ENCODE measurements at regions not wholly inside any gene's neighbourhood (a gene's known extent, or its start where the extent isn't known, plus 50 kb on each side); places are given as distances from the start of the nearest gene placed in this dataset.
A peak's percentile ranks its signal among the peaks of the same experiment; 100 is the strongest.

DNA sequence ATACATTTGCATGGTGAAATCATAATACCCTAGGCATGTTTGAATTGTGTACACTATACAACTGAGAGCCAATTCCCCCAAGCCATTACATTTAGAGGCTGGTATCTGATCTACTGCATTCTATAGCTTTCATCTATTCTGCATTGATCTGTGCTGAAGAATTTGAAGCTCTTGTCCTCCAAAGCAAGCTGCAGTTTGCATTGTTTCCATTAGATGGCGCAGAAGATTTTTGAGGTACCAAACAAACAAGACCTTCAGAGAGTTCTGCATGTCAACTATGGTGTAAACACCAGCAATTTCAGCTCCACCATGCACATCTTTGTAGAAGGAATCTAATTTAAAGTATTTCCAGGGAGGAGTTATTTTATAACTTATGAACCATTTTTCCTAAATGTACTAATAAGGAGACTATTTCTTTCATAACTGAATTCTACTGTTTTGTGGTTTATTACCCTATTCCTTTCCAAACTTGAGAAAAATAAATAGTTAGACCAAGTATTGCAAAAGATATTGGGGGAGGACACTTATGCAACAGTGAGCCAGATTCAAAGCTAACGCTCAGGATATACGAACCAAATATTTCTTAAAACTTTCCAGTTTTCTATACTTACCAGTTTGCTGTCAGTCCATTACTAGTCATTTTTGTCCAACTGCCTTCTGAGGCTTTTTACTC is 761.8 kb upstream of the ACVR2A start:
- peak; percentile 87 for DNase-seq (ENCODE audit: low read depth, low spot score)

GRCh38 chr2:147081831-147082230 is 763.0 kb upstream of the ACVR2A start:
- no peak for DNase-seq (ENCODE audit: low read depth, low spot score)

DNA sequence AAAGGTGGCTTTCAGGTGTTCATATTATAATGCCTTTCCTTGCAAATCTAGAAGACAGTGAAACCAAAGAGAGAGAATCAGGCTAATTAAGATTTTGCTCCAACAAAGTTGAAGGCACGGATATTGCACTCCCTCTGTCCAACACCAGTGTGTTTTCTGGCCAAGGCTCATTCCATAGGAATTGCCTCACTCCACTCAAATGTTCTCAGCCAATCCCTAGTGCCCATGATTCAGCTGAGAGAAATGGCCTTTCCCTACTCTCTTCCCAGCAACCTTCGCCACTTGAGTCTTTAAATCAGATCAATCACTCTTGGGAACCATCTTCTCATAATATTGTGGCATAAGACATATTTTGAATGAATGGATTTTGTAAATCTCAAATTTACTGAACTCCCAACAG is 768.2 kb upstream of the ACVR2A start:
- peak; percentile 79 for DNase-seq (ENCODE audit: low read depth, low spot score)

- no peak for DNase-seq (ENCODE audit: low read depth, low spot score)
Measured at GRCh38 chr2:147068071-147068470, 776.8 kb upstream of the ACVR2A start.

- no peak for DNase-seq (ENCODE audit: low read depth, low spot score)
Measured at GRCh38 chr2:147067136-147067535, 777.7 kb upstream of the ACVR2A start.

DNA sequence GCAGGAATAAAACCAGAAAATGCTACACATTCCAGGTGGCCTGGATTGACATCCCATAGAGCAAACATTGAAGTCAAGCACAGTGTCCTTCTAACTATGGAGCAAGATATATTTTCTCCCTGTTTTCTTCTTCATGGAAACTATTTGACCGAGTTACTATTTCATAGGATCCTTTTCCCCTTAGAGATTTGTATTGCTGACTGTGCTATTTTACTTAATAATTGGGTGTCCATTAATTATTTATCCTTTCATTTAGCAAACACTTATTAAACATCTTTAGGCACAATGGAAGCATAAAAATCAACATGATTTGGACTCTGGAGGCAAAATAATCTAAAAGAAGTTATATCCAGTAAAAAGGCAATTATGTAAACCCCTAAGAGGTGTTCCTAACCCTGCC is 782.8 kb upstream of the ACVR2A start:
- DNase-seq (ENCODE audit: low read depth, low spot score): no peak

GRCh38 chr2:147061269-147061668 is 783.6 kb upstream of the ACVR2A start:
- DNase-seq (ENCODE audit: low read depth, low spot score): peak; percentile 4

- DNase-seq (ENCODE audit: low read depth, low spot score): no peak
Measured at GRCh38 chr2:147057892-147058490, 786.8 kb upstream of the ACVR2A start.

- no peak for DNase-seq (ENCODE audit: low read depth, low spot score)
Measured at GRCh38 chr2:147051814-147052213, 793.0 kb upstream of the ACVR2A start.

DNA sequence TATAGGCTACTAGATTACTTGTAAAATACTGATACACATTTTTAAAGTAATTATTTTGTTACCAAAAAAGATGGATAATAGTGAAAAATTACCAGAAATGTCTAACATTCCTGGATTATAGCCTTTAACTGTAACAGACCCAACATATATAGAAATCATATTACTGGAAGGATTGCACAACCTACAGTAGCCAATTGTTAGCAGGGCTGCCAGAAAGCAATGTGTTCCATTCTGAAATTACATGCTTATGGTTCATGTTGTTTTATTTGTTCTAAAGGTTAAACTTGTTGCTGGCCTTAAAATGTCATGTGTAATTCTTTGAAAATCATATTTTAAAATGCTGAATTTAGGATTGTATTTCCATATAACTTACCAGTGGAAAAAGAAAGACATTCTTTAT is 793.6 kb upstream of the ACVR2A start:
- no peak for DNase-seq (ENCODE audit: low read depth, low spot score)

DNA sequence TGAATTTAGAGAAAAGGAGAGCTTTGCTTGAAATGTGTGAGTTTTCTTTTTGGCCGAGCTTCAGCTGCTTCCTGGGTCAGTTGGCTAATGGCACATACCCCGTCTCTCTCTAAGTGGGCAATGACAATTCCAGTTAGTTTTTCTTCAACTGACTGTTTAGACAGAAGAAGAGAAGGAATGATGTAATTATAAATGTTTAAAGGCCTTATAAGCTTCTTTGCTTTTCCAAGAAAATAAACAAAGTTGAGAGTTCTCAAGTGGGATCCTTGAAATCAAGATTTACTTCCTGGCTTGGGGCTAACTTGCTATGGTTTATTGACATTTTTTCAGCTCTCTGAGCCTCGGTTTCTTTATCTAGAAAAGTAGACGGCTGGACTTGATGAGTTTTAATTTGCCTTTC is 794.9 kb upstream of the ACVR2A start:
- DNase-seq (ENCODE audit: low read depth, low spot score): no peak

DNA sequence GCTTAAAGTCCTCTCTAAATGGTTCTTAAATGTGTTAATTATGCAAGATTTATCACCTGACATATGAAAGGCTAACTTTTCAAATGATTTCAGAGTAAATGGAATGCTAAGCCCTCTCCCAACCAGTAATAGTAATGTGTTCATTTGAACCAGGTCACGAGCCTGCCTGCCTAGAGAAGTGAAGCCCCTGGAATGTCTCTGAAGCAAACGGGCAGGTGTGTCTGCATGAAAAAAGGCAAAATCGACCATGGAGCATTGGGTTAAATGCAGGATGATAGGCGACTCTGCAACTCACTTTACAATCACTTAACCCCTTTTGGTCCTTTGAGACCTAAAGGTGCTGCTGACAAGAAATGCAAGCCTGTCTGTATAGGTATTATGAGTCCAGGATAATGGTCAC is 798.4 kb upstream of the ACVR2A start:
- no peak for DNase-seq (ENCODE audit: low read depth, low spot score)

- DNase-seq (ENCODE audit: low read depth, low spot score): peak; percentile 77
Measured at GRCh38 chr2:147045113-147045512, 799.7 kb upstream of the ACVR2A start.

DNA sequence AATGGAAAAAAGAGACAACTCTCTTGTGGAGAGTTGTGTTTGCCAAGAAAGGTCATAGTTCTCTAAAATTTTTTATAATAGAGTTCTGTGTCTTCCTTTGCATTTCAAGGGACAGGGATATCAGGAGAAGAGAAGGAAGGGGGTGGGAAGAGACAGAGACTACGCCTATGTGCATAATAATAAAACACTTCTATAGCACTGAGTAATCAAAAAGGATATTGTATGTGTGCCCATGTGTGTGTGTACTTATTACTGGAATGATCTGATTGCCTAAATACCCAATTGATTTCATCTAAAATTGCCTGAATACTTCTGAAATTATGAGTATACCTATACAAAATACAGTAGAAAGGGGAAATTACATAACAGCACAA is 803.7 kb upstream of the ACVR2A start:
- DNase-seq (ENCODE audit: low read depth, low spot score): no peak

GRCh38 chr2:147040298-147041120 is 804.3 kb upstream of the ACVR2A start:
- DNase-seq (ENCODE audit: low read depth, low spot score): no peak

DNA sequence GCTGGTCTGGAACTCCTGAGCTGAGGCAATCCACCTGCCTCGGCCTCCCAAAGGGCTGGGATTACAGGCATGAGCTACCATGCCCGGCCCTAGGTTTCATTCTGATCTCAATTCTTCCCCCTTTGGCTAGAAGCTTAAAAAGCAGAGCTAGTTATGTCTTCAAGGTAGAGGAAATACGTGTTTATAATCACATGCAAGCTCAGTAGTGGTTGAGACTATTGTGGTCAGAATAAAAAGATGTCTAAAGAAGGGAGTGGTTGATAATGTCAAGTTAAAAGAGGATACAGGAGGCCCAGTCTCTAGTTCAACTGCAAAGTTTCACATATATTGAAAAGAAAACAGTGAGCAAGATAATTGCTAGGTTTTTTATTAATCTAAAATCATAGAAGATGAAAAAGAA is 807.8 kb upstream of the ACVR2A start:
- no peak for DNase-seq (ENCODE audit: low read depth, low spot score)

DNA sequence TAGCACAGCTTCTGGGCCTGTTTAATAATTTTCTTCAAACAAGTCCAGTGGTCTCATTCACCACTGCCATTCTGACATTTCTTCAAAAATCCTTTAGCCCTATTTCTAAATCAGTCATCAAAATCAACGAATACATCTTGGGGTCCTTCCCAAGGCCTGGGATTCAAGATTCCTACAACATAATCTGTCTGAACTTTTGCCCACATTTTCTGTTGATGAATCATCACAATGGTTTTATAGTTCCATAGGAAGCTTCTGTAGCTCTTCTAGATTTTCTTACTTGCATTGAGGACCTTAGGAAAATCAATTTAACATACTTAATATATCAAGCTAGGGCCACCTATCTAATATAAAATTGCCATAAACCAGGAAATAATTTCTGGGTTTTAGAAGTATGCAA is 811.8 kb upstream of the ACVR2A start:
- peak; percentile 28 for DNase-seq (ENCODE audit: low read depth, low spot score)

DNA sequence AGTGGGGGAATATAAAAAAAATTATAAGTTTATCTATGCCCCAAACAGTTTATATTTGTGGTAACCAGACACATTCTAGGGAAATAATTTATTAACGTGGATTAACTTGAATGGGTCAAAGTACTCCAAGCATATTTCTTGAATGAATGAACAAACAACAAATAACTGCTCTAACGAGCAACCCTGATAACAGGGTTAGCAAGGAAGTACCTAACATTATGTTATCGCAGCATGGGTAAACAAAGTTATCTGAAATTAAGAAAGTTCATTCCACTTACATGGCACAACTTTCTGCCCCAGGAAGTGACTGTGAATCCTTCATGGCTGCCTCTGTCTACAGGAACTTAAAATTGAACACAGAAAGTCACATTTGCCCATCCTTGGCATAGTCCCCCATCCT is 812.9 kb upstream of the ACVR2A start:
- no peak for DNase-seq (ENCODE audit: low read depth, low spot score)

DNA sequence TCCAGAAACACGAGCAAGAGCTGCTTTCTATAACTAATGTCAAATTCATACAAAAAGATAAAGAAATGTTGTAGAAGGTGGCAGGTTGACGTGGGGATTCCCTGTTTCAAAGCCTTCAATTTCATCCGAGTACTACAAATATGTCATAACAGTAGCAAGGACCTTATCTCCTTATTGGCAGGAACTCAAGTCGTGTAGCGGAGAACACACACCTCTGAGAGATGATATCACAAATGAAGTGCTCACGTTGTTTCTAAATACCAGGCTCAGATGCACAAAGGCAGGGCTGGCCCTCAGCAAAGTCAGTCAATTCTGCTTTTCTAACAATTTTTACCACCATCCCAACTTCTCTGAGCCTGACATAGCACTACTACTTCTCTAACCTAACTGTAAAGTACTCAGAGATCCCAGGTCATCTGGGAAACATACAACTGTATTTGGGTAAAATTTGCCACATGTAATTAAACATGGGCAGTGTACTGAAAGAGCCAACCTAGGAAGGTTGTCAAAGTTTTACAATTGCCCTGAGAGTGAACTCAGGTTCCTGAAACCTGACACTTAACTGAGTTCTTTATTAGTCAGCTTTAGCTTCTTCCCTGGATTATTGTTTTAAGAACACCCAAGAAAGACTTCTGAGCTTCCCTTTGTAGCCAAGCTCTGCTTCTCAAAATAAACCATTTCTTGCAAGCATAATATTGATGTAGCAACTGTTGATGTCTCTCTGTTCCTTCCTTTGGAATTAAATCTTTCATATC is 813.7 kb upstream of the ACVR2A start:
- DNase-seq (ENCODE audit: low read depth, low spot score): peak; percentile 51

DNA sequence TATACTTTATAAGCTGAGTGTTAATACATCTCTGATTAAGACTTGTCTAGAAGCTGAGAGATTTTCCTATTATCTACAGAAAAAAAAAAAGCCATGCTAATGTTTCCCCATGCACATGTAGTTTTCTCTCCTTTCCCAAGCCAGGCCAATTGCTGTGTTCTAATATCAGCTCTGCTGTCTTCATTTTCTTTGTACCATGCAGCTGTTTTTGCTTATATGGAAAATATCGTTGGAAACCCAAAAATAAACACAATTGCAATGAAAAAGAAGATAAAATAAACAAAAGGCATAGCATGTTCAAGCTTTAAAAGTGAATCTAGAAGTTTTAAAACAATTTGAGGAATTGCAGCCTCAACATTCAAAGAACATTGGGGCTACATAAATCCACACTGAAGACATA is 817.4 kb upstream of the ACVR2A start:
- DNase-seq (ENCODE audit: low read depth, low spot score): no peak

- peak; percentile 26 for DNase-seq (ENCODE audit: low read depth, low spot score)
Measured at GRCh38 chr2:147026664-147027295, 818.0 kb upstream of the ACVR2A start.

Measured in astrocyte of the hippocampus (primary cell).